Colonic mucosa (tissue), 4 donors: ENCODE measurements at regions not wholly inside any gene's neighbourhood (a gene's known extent, or its start where the extent isn't known, plus 50 kb on each side); places are given as distances from the start of the nearest gene placed in this dataset.

Experiments
- DNase-seq: peaks from one replicate; pipeline ENCODE4 v3.0.0-alpha.2; 2020
- H3K27ac ChIP-seq: fragments of 200-600 bp; one replicate; pipeline ENCODE4 v1.8.0; 2021
- H3K27me3 ChIP-seq: fragments of 200-600 bp; one replicate; pipeline ENCODE4 v1.8.0; 2021
- H3K36me3 ChIP-seq: fragments of 200-600 bp; one replicate; pipeline ENCODE4 v1.8.0; 2021
- H3K4me1 ChIP-seq: fragments of 200-600 bp; one replicate; pipeline ENCODE4 v1.8.0; 2021; ENCODE audit warnings: mild to moderate bottlenecking
- H3K4me3 ChIP-seq: fragments of 200-600 bp; one replicate; pipeline ENCODE4 v1.8.0; 2021
- H3K9ac ChIP-seq, 2 donors: one replicate each; pipeline ENCODE4 v1.7.0; 2013; ENCODE audit warnings: control low read depth in 2 of 2, low read depth in 2 of 2, low read length in 2 of 2
- H3K9me3 ChIP-seq: fragments of 200-600 bp; one replicate; pipeline ENCODE4 v1.8.0; 2021
- intact Hi-C: fragments of 100-400 bp; cut with DNase I; formaldehyde crosslinking; loops from one replicate; pipeline ENCODE4 v1.14.1; 2022
- TF ChIP-seq, protein P1 (sequence below): fragments of 200-600 bp; IDR thresholded peaks from one replicate; pipeline ENCODE4 v1.8.0; 2022; ENCODE audit warnings: antibody characterized with exemption, mild to moderate bottlenecking
- donor health status: healthy.
- donor health status: DM: no; HTN: no; CAD: no.
- donor health status: DM: no; HTN: no; CAD: no.

DNA sequence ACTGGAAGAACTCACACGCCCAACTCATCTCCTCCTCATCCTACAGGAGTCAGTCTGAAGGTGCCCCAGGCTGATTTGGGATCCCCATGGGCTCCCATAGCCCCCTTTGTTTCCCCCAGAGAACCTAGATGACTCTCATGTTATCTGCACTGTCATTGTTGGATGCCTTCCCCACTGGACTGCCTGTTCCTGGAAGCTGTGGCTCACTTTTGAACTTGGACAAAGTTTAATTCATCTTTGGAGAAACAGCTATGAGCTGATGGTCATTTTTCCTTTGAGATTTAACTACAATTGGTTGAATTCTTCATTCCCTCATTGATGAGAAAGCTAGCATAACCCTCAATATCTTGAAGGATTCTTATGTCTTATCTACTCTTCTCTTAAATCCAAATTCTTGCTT is 186.6 kb downstream of the SALL1 start:
- no peaks in the 10 kb centered on the region for H3K27me3 ChIP-seq
- H3K4me3 ChIP-seq: no peak overlapping the region
- no peaks in the 10 kb centered on the region for H3K36me3 ChIP-seq
- TF ChIP-seq, protein P1, sequence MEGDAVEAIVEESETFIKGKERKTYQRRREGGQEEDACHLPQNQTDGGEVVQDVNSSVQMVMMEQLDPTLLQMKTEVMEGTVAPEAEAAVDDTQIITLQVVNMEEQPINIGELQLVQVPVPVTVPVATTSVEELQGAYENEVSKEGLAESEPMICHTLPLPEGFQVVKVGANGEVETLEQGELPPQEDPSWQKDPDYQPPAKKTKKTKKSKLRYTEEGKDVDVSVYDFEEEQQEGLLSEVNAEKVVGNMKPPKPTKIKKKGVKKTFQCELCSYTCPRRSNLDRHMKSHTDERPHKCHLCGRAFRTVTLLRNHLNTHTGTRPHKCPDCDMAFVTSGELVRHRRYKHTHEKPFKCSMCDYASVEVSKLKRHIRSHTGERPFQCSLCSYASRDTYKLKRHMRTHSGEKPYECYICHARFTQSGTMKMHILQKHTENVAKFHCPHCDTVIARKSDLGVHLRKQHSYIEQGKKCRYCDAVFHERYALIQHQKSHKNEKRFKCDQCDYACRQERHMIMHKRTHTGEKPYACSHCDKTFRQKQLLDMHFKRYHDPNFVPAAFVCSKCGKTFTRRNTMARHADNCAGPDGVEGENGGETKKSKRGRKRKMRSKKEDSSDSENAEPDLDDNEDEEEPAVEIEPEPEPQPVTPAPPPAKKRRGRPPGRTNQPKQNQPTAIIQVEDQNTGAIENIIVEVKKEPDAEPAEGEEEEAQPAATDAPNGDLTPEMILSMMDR: no peak
- H3K27ac ChIP-seq: no peak overlapping the region
- DNase-seq: no peak
- intact Hi-C loops: no loop called here
- H3K4me1 ChIP-seq: no peaks in the 10 kb centered on the region
- H3K9ac ChIP-seq: no peak overlapping the region
- no peaks in the 10 kb centered on the region for H3K9me3 ChIP-seq

DNA sequence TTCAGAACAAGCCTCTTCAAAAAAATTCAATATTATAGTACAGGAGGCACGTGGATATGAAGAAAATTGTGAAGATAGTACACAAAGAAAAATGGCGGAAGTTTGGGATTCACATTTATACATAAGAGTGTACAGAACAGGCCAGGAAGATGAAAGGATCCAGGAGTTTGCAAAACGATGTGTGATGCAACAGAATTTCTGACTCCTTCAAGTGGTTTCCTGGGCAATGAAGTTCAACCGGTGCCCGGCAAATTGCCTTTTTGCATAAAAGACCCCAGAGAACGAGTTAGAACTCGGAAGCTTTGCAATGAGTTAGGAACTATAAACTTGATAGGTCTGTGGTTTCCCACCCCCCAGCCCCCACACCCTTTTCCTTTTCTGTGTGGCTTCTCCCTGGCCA is 189.1 kb downstream of the SALL1 start:
- no peak overlapping the region for H3K9ac ChIP-seq
- no peak overlapping the region for H3K27ac ChIP-seq
- intact Hi-C loops: no loop called here
- no peaks in the 10 kb centered on the region for H3K27me3 ChIP-seq
- TF ChIP-seq, protein P1: no peak
- no peak for DNase-seq
- H3K4me3 ChIP-seq: no peak overlapping the region
- no peaks in the 10 kb centered on the region for H3K4me1 ChIP-seq
- no peaks in the 10 kb centered on the region for H3K9me3 ChIP-seq
- H3K36me3 ChIP-seq: no peaks in the 10 kb centered on the region

DNA sequence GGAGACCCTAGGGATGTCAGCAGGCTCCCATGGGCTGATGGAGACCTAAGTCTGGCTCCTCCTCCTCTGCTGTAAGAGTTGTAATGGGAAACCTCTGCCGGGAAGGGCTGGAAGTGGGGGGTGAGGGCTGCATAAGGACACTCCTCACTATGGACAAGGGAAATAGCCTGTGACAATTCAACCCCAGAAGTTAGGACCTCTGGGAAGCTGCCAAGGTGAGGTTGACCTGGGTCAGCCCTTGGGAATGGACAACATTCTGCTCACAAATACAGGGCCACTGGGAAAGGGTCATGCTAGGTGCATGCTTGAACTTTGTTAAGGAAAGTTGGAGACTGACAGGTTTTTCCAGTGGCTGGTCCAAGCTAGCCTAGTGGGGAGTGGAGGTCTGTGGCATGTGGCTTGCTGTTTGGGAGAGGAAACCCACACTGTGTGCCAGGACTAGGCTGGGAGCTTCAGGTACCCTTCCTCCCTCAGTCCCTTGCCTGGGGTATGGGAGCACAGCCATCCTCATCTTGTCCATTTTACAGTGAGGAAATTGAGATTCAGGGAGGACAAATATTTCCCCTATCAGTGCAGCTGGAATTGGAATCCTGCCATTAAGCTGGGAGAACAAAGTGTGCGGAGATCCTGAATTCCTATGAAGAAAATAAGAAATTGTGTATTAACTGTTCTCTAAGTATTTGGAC is 190.4 kb downstream of the SALL1 start:
- H3K9ac ChIP-seq: no peak overlapping the region
- no peak overlapping the region for H3K4me3 ChIP-seq
- no peaks in the 10 kb centered on the region for H3K4me1 ChIP-seq
- TF ChIP-seq, protein P1: no peak
- H3K27me3 ChIP-seq: no peaks in the 10 kb centered on the region
- H3K27ac ChIP-seq: no peak overlapping the region
- intact Hi-C loops: no loop called here
- no peaks in the 10 kb centered on the region for H3K36me3 ChIP-seq
- no peak for DNase-seq
- H3K9me3 ChIP-seq: no peaks in the 10 kb centered on the region

DNA sequence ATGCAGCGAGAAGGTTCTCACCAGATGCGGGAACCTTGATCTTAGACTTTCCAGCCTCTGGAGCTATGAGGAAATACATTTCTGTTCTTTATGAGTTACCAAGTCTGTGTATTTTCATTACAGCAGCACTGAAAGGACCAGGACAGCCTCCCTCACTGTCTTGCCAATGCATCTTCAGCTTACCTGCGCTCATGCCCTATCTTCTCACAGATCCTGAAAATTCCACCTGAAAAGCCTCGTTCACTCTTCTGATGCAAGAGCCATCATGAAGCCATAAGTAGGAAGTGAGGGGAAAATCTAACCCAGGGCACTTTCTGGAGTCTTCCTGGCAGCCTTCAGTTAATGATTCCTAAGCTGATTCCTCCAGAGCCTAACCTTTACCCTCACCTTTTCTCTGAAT is 194.0 kb downstream of the SALL1 start:
- intact Hi-C loops: no loop called here
- H3K27ac ChIP-seq: no peak overlapping the region
- DNase-seq: no peak

DNA sequence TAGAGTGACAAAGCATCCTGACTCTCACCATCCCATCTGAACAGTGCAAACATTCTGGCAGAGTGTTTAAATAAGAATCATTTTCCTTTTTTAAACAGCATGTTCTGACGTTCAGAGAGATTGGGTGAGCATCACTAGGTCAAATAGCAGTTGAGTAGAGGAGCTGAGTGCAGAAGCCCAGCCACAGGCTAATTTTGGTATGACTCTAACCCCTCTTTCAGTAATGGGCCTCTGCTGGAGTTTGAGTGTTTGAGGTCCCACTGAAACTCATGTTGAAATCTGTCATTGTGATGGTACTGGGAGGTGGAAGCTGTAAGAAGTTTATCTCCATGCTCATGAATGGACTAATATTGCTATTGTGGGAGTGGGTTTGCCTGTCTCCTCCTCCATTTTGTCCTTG is 194.4 kb downstream of the SALL1 start:
- Histone ChIP-seq H3K4me3 (no peak overlapping the region), H3K36me3 (no peaks in the 10 kb centered on the region)

More for the DNA sequence above, 194.0 kb downstream of the SALL1 start:
- Histone ChIP-seq H3K36me3 (no peaks in the 10 kb centered on the region), H3K4me1 (no peaks in the 10 kb centered on the region), H3K9me3 (no peaks in the 10 kb centered on the region), H3K4me3 (no peak overlapping the region), H3K9ac (no peak overlapping the region), H3K27me3 (no peaks in the 10 kb centered on the region)
- TF ChIP-seq, protein P1: no peak

More for the DNA sequence above, 194.4 kb downstream of the SALL1 start:
- no peak overlapping the region for H3K27ac ChIP-seq
- no peaks in the 10 kb centered on the region for H3K9me3 ChIP-seq
- intact Hi-C loops: no loop called here
- H3K9ac ChIP-seq: no peak overlapping the region
- TF ChIP-seq, protein P1: no peak
- no peaks in the 10 kb centered on the region for H3K4me1 ChIP-seq
- DNase-seq: no peak
- H3K27me3 ChIP-seq: no peaks in the 10 kb centered on the region
